HepG2 (cell line): ENCODE measurements at regions not wholly inside any gene's neighbourhood (a gene's known extent, or its start where the extent isn't known, plus 50 kb on each side); places are given as distances from the start of the nearest gene placed in this dataset.

Source experiments
- ESRRA ChIP-seq: sonication (generic); formaldehyde crosslinking; IDR thresholded peaks from 2 replicates; pipeline ENCODE4 v1.5.1; 2020; ENCODE audit warnings: mild to moderate bottlenecking, low read depth, missing genetic modification reagents
- EZH2 ChIP-seq: conservative IDR thresholded peaks from 2 replicates; pipeline ENCODE4 v1.6.1; 2012; ENCODE audit warnings: mild to moderate bottlenecking, low read depth, low read length, moderate library complexity
- NFIC ChIP-seq: IDR thresholded peaks from 2 replicates; pipeline ENCODE4 v1.6.1; 2012; ENCODE audit warnings: mild to moderate bottlenecking, low read length, inconsistent platforms
- ZNF20 ChIP-seq: sonication (generic); formaldehyde crosslinking; IDR thresholded peaks from 2 replicates; pipeline ENCODE4 v1.4.0; 2020; ENCODE audit warnings: mild to moderate bottlenecking, moderate library complexity, missing genetic modification reagents
- TF ChIP-seq, protein P1 (sequence below): sonication (generic); formaldehyde crosslinking; IDR thresholded peaks from 2 replicates; pipeline ENCODE4 v1.5.0; 2020; ENCODE audit warnings: mild to moderate bottlenecking, missing genetic modification reagents, moderate library complexity
- TF ChIP-seq, protein P2 (sequence below): sonication (generic); formaldehyde crosslinking; IDR thresholded peaks from 2 replicates; pipeline ENCODE4 v1.9.0; 2021; ENCODE audit warnings: missing genetic modification reagents, mild to moderate bottlenecking, borderline replicate concordance

- TF ChIP-seq, protein P1, sequence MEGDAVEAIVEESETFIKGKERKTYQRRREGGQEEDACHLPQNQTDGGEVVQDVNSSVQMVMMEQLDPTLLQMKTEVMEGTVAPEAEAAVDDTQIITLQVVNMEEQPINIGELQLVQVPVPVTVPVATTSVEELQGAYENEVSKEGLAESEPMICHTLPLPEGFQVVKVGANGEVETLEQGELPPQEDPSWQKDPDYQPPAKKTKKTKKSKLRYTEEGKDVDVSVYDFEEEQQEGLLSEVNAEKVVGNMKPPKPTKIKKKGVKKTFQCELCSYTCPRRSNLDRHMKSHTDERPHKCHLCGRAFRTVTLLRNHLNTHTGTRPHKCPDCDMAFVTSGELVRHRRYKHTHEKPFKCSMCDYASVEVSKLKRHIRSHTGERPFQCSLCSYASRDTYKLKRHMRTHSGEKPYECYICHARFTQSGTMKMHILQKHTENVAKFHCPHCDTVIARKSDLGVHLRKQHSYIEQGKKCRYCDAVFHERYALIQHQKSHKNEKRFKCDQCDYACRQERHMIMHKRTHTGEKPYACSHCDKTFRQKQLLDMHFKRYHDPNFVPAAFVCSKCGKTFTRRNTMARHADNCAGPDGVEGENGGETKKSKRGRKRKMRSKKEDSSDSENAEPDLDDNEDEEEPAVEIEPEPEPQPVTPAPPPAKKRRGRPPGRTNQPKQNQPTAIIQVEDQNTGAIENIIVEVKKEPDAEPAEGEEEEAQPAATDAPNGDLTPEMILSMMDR (CRISPR knock-in tag), result no peak
- TF ChIP-seq ZNF20 (CRISPR knock-in tag) (no peak), EZH2 (no peak), ESRRA (CRISPR knock-in tag) (no peak), NFIC (no peak)
- TF ChIP-seq, protein P2, sequence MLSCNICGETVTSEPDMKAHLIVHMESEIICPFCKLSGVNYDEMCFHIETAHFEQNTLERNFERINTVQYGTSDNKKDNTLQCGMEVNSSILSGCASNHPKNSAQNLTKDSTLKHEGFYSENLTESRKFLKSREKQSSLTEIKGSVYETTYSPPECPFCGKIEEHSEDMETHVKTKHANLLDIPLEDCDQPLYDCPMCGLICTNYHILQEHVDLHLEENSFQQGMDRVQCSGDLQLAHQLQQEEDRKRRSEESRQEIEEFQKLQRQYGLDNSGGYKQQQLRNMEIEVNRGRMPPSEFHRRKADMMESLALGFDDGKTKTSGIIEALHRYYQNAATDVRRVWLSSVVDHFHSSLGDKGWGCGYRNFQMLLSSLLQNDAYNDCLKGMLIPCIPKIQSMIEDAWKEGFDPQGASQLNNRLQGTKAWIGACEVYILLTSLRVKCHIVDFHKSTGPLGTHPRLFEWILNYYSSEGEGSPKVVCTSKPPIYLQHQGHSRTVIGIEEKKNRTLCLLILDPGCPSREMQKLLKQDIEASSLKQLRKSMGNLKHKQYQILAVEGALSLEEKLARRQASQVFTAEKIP (CRISPR knock-in tag), result no peak
These were observed 121.9 kb upstream of the TSPAN2 start for GRCh38 chr1:115211071-115211745.
